Activated naive CD4-positive, alpha-beta T cell treated with Interleukin-2 at 50 U/mL for 16 hours (primary cell): ENCODE measurements at regions not wholly inside any gene's neighbourhood (a gene's known extent, or its start where the extent isn't known, plus 50 kb on each side); places are given as distances from the start of the nearest gene placed in this dataset.

ENCODE experiments used
- DNase-seq: peaks from one replicate; pipeline ENCODE4 v3.0.0-alpha.2; 2020

DNA sequence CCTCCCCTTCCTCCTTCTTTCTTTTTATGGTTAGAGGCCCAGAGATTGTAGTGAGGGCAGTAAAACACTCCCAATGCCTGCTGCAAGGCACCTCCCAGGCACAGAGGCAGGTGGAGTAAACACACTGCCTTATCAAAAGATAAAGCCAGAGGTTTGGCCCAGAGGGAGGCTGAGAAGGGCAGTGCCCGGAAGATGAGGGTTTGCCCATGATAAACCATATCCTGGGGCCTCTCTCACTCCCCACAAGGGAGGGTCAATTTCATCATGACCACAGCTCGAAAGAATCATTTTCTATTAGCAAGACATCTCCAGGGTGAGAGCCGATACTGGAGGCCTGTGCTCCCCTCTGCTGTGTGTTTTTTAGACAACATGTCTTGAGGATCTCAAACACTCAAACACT is 98.5 kb upstream of the FAM9C start:
- no peak for DNase-seq

DNA sequence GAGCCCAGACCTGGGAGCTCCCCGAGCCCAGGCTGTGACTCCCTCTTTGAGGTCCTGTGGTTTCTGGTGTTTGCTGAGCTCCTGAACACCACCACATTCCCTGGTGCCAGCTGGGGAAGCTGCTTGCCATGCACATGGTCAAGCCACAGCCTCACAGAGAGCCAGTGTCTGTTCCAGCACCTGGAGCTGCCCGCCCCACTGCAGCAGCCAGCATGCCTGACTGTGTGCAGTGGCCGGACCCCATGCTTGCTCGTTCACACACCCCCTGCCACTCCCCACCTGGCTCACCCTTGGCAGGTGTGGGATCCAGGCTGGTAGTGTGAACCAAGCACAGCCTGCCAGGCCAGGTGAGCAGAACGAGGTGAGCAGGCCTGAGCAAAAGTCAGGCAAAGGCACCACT is 95.6 kb upstream of the FAM9C start:
- no peak for DNase-seq

DNA sequence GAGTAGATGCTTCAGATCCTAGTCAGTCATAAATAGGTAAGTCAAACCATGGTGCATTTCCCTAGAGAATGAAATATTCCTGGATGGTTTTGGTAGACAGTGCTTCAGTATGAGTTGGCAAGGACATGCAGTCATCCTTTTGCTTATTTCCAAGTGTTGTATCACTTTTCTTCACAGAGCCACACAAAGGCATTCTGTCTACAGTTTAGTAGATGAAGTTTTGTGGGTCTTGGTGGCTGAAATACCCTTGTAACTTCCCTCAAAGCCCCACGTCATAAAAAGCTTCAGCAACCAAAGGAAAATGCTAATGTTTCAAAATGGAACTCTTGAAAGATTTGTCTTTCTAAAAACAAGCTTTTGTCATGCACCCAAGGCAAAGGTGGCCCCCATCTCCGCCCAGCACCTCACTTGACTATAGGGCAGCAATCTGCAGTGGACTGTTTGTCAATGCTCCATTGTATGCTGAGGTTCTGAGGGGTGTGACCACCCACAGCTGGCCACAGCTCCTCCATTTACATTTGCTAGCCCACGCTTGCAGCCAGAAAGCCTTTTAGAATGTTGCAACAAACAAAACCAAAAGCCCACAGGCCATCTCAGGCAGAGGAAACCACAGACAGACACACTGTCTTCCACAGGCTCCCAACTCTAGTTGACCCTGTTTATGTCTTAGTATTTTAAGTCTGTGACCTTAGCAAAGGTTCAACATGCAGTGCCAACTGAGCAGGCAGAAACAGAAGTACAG is 87.1 kb upstream of the FAM9C start:
- DNase-seq = no peak

DNA sequence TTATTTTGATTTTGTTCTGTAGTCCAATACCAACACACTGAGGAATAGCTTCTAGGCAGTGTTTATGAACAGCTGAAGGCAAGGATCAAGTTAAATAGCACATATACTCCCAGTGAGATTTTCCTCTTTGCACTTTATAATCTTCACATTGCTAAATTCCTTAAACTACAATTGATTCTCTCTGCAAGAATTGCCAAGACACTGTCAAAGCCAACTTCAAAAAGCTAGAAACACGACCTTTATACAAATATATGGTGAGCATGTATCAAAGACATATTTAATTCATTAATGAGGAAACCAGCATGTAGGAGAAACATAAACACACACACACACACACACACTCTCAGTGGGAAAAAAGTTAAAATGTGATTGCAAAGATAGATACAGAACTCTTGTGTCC is 86.4 kb upstream of the FAM9C start:
- no peak for DNase-seq

DNA sequence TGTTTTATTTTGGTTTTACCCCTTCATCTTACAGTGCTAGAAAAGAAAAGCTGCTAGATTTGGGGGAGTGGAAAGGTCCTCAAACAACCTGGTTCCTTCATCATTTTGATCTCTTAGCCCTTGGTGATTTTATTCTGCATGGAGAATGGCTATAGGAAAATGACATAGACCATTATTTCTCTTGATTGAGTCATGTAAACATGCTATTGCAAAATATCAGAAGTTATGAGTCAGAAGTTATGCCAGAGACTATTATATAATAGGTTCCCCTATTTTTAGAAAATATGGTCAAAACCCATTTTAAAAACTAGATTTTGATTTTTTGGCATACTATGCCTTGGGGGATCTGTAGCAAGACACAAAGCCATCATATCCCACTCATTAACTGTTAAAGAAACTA is 83.7 kb upstream of the FAM9C start:
- DNase-seq = no peak

- DNase-seq = no peak
Measured at GRCh38 chrX:13126775-13127174, 82.4 kb upstream of the FAM9C start.

- DNase-seq = no peak
Measured at GRCh38 chrX:13125188-13125587, 80.8 kb upstream of the FAM9C start.

GRCh38 chrX:13123857-13124345 is 79.5 kb upstream of the FAM9C start:
- no peak for DNase-seq

GRCh38 chrX:13123247-13123856 is 78.9 kb upstream of the FAM9C start:
- no peak for DNase-seq

- DNase-seq = no peak
Measured at GRCh38 chrX:13121020-13121555, 76.7 kb upstream of the FAM9C start.

GRCh38 chrX:13120017-13120416 is 75.6 kb upstream of the FAM9C start:
- no peak for DNase-seq

- DNase-seq = no peak
Measured at GRCh38 chrX:13119386-13119785, 75.0 kb upstream of the FAM9C start.

DNA sequence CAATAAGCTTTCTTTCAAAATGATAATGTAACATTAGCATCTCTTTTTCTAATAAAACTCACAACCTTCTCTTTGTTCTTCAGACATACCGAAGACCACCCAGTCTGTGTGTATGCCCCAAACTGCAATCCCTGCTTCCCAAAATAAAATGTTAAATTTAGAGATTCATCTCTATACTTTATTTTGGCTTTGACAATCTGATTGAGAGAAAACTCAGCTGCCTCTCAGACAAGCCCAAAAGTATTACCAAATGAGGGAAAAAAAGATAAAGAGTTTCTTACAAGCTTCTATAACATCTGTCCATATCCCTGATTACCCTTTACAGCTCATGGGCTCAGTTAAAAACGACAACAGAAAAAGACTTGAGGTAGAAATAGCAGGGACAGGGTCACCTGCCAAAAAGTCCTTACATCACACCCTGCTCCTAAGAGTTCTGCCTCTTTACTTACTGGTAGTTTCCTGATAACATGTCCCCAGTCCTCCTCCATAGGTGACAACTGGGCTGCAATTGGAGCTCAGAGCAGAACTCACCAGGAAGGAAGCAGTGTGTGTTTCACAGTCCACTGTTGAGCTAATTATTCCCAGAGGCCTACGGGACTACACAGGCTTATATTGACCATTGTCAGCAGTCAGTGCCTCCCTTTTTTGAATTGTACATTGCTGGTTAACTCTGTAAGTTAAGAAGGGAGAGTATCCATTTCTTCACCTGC is 70.9 kb upstream of the FAM9C start:
- no peak for DNase-seq

DNA sequence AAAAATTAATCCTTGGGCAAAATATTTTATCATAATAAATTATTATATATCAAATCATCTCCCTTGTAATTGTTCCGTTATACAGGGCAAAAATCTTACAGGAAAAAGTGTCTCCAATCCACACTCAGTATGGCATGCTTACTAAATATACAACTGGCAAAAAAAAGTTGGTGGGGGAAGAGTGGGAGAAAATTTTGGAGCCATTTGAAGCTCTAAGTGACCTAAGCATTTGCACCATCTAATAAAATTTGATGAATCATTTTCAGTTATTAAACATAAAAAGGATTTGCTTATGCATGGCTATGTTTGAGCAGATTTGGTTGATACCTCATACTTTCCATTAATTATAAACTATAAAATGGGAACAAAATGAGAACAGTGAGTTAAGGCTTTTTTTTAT is 68.1 kb upstream of the FAM9C start:
- DNase-seq = no peak

GRCh38 chrX:13110433-13111324 is 66.3 kb upstream of the FAM9C start:
- no peak for DNase-seq

DNA sequence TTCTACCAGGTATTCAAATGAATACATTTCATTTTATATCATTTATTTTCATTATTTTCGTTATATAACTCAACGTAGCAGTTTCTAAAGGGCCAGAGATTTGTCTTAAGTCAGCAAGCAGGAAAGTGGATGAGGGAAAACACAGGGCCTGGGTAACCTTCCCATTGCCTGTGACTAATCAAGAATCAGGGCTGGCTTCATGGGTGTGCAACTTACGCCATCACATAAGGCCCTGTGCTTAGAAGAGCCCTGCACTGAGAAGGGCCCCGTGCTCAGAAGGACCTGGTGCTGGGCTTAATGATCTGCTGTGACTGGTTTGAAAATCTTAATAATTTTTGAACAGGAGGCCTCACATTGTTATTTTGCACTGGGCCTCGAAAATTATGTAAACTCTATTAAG is 65.4 kb upstream of the FAM9C start:
- no peak for DNase-seq

DNA sequence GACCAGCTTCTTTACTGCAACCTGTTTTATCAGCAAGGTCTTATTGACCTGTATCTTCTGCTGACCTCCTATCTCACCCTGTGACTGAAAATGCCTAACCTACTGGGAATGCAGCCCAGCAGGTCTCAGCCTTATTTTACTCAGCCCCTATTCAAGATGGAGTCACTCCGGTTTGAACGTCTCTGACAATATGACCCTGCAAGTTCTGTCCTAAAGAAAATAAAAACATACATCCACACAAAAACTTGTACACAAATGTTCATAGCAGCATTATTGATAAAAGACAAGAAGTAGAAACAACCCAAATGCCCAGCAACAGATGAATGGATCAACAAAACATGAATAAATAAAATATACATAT is 59.5 kb upstream of the FAM9C start:
- no peak for DNase-seq

GRCh38 chrX:13103188-13103913 is 58.9 kb upstream of the FAM9C start:
- no peak for DNase-seq

GRCh38 chrX:13102636-13103035 is 58.2 kb upstream of the FAM9C start:
- no peak for DNase-seq

DNA sequence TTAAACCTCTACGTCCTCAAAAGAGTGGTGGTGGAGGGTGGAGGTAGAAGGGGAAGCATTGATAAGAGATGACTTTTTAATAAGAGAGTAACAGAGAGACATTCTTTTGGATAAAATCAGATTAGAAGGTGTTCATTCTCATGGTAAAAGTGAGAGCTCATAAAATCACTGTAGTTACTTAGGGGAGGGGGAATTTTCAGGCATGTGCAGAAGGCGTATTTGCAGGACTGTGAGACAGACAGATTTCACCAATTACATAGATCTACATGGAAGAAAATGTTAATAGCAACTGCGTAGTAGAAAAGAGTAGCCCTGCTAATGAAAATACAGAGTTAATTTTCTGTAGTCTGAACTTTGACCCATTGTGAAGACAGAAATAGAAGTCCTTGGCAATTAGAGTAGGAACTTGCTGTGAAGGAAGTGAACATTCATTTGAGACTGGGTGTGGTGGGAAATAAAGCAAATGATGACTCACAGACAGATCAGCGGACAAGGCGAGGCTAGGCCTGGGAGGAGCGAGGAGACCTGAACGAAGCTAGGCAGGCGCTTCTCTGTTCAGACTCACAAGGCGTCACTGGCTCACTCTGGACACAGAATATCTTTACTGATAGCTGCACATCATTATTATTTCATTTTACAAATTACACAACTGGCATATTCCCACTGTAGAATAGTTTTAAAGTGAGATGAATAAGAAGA is 57.2 kb upstream of the FAM9C start:
- peak; percentile 50 for DNase-seq

GRCh38 chrX:13099121-13099520 is 54.7 kb upstream of the FAM9C start:
- no peak for DNase-seq

GRCh38 chrX:13096728-13097127 is 52.3 kb upstream of the FAM9C start:
- DNase-seq = no peak
